ENCODE measurements at regions not wholly inside any gene's neighbourhood (a gene's known extent, or its start where the extent isn't known, plus 50 kb on each side); places are given as distances from the start of the nearest gene placed in this dataset.

DNA sequence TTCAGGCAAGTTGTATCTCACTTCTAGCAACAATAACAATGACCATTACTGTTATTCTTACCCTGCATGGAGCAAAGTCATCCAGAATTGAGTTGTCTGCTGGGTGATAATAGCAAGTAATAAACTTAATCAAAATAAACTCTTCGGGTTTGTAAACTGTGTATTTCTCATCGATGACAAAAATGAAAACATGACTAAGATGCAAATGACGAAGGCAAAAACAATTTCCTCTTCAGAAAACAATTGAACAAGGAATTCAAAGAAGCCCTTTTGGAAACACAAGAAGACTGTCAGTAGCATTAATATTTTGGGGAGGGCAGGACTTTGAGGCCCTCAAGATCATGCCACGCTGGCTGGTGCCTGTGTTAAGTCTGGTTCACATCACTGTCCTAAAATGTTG lies 232.0 kb downstream of the BTG1 start:
- DNase-seq = no peak

DNA sequence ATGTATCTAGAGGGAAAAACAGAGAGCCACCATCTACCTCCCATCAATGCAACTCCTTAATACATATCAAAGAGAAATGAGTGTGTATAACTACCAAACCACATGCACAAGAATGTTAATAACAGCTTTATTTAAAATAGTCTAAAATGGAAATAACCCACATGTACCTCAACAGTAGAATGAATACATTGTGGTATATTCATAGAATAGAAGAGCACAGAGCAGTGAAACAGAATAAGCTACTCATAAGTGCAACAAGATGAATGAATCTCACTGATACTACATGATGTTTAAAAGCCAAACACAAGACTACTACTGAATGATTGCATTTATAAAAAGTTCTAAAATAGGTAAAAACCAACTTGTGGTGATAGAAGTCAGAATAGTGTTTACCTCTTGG lies 232.5 kb downstream of the BTG1 start:
- DNase-seq = no peak

DNA sequence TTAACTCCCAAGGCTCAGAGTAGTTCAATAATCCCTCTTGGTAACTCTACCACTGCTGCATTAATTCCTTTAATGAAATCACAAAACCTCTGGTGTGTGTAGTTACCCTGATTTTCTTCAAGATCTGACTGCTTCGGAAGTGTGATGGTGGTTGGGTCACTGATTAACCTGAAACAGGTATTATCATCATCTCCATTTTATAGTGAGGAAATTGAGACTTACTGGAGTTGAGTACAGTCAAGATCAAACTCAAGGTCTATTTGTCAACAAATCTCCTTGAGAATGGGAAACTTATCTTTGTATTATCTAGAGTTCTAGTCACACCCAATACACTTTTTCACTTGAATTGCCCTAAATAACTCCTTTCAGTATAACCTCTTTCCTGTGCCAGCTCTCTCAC lies 233.5 kb downstream of the BTG1 start:
- no peak for DNase-seq

- DNase-seq = no peak
Observed at GRCh38 chr12:91910871-91911388, 234.7 kb downstream of the BTG1 start.

DNA sequence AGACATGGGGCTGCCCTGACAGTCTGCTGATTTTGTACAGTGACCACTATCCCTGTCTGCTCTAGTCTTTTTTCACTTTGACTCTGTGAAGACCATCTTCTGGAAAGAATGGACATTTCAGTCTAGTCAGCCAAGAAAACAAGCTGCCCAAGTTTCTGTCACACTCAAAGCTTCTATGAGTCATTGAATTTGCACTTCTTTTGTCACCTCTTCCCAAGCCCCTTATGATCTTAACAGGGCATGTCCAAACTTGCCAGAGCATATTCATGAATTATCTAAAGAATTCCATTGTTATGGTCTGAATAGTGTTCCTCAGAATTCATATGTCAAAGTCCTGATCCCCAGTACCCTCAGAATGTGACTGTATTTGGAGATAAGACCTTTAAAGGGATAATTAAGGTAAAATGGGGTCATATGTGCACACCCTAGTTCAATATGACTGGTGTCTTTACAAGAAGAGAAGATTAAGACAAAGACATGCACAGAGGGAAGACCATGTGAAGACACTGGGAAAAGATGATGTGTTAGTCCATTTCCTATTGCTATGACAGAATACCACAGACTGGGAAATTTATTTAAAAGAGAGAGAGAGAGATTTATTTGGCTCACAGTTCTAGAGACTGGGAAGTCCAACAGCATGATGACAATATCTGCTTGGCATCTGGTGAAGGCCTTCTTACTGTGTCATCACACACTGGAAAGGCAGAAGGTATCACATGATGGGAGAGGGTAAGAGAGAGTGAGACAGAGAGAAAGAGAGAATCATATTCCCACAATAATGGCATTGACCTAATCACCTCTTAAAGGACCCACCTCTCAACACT lies 242.6 kb downstream of the BTG1 start:
- no peak for DNase-seq

- no peak for DNase-seq
Observed at GRCh38 chr12:91901381-91902074, 244.1 kb downstream of the BTG1 start.

GRCh38 chr12:91900971-91901370 lies 244.7 kb downstream of the BTG1 start:
- no peak for DNase-seq

- DNase-seq = no peak
Observed at GRCh38 chr12:91899056-91899455, 246.6 kb downstream of the BTG1 start.

DNA sequence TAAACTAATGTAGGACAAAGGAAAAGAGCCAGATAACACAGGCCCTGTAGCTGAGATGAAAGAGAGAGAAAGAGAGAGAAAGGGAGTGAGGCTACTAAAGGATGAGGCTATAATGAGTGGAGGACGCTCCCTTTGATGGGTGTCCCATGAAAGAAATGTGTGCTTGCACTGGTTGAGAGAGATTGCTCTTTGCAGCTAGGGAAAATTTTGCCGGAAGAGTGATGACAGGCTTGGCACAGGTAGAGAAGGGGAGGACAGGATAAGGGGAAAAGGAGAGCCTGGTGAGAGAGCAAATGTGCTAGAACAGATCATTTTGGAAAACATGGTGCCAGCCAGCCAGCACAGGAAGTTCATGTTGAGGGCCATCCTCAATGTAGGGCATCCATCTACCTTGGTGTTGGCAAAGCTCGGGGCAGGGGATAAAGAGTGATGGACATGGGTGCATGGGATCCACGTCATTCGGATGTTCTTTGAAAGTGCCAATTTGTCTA lies 248.6 kb downstream of the BTG1 start:
- DNase-seq = no peak

GRCh38 chr12:91896286-91897024 lies 249.2 kb downstream of the BTG1 start:
- no peak for DNase-seq

DNA sequence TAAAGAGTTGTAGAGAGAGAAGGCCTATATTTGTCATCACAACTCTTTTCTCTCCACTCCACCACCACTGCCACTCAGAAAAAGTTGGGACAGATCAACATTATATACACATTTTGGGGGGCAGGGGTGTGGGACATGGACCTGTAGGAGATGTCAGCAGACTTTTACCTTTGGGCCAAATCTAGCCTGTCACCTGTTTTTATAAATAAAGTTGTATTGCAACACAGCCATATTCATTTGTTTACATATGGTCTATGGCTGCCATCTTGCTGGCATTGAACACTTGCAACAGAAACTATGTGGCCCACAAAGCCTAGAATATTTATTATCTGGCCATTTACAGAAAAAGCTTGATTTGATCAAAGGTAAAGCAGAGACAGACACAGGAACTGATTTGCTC lies 250.7 kb downstream of the BTG1 start:
- DNase-seq = no peak

DNA sequence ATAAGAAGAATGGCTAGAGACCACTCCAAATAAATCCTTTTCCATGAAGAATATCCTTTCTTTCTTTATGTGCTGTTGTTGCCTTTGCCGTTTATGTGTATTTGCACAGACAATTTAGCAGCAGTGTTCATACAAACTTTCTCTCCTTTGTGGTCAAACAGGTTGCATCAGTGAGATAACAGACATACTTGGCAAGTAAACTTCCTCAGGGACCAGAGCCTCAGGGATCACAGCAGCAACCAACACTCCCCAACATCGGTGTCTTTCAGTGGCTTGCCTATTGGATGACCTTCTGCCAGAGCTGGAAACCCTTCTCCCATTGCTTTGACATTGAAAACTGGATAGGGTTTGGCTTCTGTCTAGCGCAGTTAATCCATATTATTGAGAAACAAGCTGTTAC lies 252.2 kb downstream of the BTG1 start:
- no peak for DNase-seq

DNA sequence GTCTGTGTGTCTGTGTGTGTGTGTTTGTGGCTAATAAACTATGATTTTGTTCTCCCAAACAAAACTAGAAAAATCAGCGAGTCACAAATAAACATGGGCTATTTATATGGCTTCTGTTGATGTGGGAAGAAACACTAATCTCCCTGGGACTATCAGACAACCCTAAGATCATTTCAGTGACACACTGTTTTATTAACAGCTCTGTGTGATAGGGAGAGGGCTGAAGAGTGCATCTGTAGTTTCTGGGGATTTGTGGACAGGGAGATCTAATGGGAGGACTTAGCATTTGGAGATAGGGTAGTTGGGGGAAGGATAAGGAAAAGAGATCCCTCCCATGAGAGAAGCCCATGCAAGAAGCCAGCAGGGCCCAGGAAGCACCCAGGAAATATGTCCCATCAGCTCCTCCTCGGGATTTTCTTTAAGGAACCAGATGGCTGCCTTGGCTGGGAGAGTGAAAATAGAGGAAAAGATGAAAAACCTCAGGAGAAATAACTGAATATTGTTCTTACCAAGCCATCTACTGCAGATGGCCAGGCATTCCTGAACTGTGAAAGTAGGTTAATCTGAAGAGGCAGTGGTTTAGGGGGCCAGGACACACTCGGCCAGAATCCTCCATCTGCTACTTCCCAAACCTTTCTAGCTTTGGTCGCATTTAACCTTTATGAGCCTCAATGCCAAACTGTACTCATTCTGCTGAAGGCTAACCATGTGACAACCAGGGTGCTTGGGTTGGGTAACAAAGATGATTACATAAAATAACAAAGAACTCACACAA lies 253.4 kb downstream of the BTG1 start:
- DNase-seq = no peak

DNA sequence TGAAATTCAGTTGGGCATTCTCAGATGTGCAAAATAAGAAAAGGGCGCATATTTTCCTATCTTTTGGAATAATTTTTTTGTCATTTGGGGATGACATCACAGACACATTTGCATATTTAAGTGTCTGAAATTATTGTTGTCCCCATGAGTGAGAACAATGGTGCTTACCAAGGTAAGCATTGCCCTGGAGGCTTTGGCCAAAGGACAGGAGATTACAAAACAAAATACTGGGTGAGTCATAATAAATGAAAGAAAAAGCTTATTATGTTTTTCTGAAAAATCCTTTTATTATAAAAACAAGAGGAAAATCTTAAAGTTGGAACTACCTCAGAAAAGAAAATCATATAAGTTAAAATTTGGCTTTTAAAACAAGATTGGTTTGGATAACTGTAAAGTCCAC lies 254.9 kb downstream of the BTG1 start:
- no peak for DNase-seq

DNA sequence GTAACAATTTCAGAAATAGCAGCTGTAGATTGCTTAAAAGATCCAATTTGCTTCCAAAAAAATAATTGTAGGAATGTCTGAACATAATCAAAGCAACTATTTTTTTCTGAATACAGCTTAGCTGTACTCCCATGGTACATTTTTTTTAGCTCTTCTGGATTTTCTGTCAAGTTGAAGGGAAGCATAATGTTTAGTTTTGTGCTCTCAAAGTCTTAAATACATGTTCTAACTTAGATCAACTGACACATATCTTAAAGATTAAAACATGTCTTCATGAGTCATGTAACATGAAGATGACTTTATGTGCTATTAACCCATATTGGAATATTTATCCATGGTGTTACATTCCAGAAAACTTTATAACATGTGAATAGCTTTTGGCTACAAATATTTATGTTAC lies 255.7 kb downstream of the BTG1 start:
- no peak for DNase-seq

- no peak for DNase-seq
Observed at GRCh38 chr12:91889059-91889458, 256.6 kb downstream of the BTG1 start.

- DNase-seq = no peak
Observed at GRCh38 chr12:91887957-91888356, 257.7 kb downstream of the BTG1 start.

GRCh38 chr12:91885851-91886731 lies 259.6 kb downstream of the BTG1 start:
- no peak for DNase-seq

GRCh38 chr12:91884230-91884629 lies 261.4 kb downstream of the BTG1 start:
- DNase-seq = no peak

DNA sequence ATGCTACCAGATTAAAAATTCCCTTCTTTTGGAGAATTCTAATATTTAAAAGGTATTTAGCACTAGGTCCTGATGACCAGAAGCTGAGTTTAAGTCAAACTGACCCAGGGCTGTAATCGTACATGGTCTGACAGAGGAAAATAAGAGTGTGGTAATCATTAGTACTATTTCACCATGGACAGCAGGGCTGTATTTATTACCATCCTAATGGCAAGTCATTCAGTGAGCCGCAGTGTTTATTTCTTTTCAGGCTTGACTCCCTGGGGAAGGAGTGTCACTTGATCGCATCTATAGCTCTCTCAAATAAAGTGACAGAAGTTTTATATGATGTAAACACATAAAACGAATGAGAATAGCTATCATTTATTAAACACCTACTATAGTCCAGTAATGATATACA lies 261.8 kb downstream of the BTG1 start:
- DNase-seq = no peak

- no peak for DNase-seq
Observed at GRCh38 chr12:91882910-91883309, 262.7 kb downstream of the BTG1 start.

- no peak for DNase-seq
Observed at GRCh38 chr12:91880528-91880927, 265.1 kb downstream of the BTG1 start.

Measured in stimulated activated CD4-positive, alpha-beta T cell treated with anti-CD3 and anti-CD28 coated beads, Interleukin-2, amount 100 ng/mL, for 24 hours (primary cell).